ENCODE measurements at regions not wholly inside any gene's neighbourhood (a gene's known extent, or its start where the extent isn't known, plus 50 kb on each side); places are given as distances from the start of the nearest gene placed in this dataset.

DNA sequence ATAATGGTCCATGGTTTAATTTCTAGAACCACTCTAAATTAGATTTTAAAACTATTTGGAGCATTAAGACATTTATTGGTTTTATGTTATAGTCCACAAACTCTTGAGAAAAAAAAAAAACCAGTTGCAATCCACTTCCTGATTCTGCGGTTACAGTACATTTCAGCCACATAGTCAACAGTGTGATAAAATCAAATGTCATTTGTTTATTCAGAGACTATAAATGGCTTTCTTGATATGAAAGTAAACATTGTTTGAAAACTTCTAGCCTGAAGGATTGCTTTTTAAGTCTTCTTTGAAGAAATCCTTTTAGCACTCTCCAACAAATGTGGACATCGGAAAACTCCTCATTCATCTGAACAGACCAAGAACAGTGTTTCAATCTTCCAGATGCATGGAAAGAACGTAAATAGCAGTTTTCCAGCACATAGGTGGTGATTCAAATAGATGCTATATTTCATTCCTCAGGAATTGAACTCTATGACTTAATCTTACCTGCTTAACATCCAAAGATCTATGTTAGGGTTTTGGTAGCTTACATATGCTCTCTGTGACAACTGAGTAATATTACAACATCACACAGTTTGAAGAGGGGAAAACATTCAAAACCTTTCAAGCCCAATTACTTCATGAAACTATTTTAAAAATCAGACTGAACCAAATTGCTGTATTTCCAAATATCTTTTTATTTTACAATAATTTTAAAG lies 87.8 kb upstream of the UBE2E2 start:
- no peak overlapping the region for H2AFZ ChIP-seq (ENCODE audit: low read depth, low read length, poor library complexity, severe bottlenecking)
- no peaks in the 10 kb centered on the region for H4K20me1 ChIP-seq (ENCODE audit: insufficient read depth)
- RAD21 ChIA-PET (ENCODE audit: low non-redundant PET in 1 of 2, low total read pairs in 2 of 2, uncharacterized antibody in 2 of 2, unreplicated experiment in 2 of 2) = no interaction called here
- H3K4me3 ChIP-seq (replicated peaks in 1 of 2; ENCODE audit: low read depth in 1 of 2, low read length in 2 of 2) = no peak overlapping the region
- H3K9me2 ChIP-seq (ENCODE audit: insufficient read depth) = no peaks in the 10 kb centered on the region
- DNase-seq (ENCODE audit: low read depth, low spot score) (no peak), ATAC-seq (no peak)
- TF ChIP-seq, protein P1, sequence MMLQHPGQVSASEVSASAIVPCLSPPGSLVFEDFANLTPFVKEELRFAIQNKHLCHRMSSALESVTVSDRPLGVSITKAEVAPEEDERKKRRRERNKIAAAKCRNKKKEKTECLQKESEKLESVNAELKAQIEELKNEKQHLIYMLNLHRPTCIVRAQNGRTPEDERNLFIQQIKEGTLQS (IDR thresholded peaks at IDR 0.05) = no peak
- TF ChIP-seq EGR1 (IDR thresholded peaks at IDR 0.05; ENCODE audit: low read depth) (no peak), SIN3A (IDR thresholded peaks at IDR 0.05; ENCODE audit: low read depth) (no peak), POLR2AphosphoS5 (IDR thresholded peaks at IDR 0.05; ENCODE audit: low read depth, low read length) (no peak), YY1 (IDR thresholded peaks at IDR 0.05; ENCODE audit: extremely low read depth, insufficient replicate concordance, low read depth, low read length) (no peak), FOSL1 (IDR thresholded peaks at IDR 0.05; ENCODE audit: low read depth) (no peak), ELF1 (IDR thresholded peaks at IDR 0.05; ENCODE audit: borderline replicate concordance, low read depth) (no peak), ZFX (IDR thresholded peaks at IDR 0.05) (no peak), EZH2 (IDR thresholded peaks at IDR 0.05) (no peak), TCF7L2 (IDR thresholded peaks at IDR 0.05; ENCODE audit: borderline replicate concordance, extremely low read depth, insufficient read depth, insufficient read length) (no peak), JUND (IDR thresholded peaks at IDR 0.05) (no peak), SRF (IDR thresholded peaks at IDR 0.05; ENCODE audit: low read depth) (no peak), EZH2phosphoT487 (IDR thresholded peaks at IDR 0.05; ENCODE audit: borderline replicate concordance) (no peak), CBX3 (IDR thresholded peaks at IDR 0.05; ENCODE audit: low read depth) (no peak), CEBPB (IDR thresholded peaks at IDR 0.05; ENCODE audit: low read depth) (no peak), ZNF274 (IDR thresholded peaks at IDR 0.05; ENCODE audit: low read depth, low read length) (no peak)
- TF ChIP-seq, protein P2, sequence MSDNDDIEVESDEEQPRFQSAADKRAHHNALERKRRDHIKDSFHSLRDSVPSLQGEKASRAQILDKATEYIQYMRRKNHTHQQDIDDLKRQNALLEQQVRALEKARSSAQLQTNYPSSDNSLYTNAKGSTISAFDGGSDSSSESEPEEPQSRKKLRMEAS (IDR thresholded peaks at IDR 0.05) = no peak
- TF ChIP-seq, protein P3, sequence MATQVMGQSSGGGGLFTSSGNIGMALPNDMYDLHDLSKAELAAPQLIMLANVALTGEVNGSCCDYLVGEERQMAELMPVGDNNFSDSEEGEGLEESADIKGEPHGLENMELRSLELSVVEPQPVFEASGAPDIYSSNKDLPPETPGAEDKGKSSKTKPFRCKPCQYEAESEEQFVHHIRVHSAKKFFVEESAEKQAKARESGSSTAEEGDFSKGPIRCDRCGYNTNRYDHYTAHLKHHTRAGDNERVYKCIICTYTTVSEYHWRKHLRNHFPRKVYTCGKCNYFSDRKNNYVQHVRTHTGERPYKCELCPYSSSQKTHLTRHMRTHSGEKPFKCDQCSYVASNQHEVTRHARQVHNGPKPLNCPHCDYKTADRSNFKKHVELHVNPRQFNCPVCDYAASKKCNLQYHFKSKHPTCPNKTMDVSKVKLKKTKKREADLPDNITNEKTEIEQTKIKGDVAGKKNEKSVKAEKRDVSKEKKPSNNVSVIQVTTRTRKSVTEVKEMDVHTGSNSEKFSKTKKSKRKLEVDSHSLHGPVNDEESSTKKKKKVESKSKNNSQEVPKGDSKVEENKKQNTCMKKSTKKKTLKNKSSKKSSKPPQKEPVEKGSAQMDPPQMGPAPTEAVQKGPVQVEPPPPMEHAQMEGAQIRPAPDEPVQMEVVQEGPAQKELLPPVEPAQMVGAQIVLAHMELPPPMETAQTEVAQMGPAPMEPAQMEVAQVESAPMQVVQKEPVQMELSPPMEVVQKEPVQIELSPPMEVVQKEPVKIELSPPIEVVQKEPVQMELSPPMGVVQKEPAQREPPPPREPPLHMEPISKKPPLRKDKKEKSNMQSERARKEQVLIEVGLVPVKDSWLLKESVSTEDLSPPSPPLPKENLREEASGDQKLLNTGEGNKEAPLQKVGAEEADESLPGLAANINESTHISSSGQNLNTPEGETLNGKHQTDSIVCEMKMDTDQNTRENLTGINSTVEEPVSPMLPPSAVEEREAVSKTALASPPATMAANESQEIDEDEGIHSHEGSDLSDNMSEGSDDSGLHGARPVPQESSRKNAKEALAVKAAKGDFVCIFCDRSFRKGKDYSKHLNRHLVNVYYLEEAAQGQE (IDR thresholded peaks at IDR 0.05; ENCODE audit: low read depth) = no peak
- TF ChIP-seq, protein P4, sequence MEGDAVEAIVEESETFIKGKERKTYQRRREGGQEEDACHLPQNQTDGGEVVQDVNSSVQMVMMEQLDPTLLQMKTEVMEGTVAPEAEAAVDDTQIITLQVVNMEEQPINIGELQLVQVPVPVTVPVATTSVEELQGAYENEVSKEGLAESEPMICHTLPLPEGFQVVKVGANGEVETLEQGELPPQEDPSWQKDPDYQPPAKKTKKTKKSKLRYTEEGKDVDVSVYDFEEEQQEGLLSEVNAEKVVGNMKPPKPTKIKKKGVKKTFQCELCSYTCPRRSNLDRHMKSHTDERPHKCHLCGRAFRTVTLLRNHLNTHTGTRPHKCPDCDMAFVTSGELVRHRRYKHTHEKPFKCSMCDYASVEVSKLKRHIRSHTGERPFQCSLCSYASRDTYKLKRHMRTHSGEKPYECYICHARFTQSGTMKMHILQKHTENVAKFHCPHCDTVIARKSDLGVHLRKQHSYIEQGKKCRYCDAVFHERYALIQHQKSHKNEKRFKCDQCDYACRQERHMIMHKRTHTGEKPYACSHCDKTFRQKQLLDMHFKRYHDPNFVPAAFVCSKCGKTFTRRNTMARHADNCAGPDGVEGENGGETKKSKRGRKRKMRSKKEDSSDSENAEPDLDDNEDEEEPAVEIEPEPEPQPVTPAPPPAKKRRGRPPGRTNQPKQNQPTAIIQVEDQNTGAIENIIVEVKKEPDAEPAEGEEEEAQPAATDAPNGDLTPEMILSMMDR (IDR thresholded peaks at IDR 0.05 in 2 of 3, conservative IDR thresholded peaks at IDR 0.05 in 1 of 3; ENCODE audit: borderline replicate concordance in 1 of 3, insufficient read depth in 1 of 3, low read depth in 2 of 3, low read length in 2 of 3) = no peak
- no peaks in the 10 kb centered on the region for H3K4me1 ChIP-seq (ENCODE audit: control insufficient read depth in 1 of 2, insufficient read depth in 2 of 2, low read length in 2 of 2)
- BruUV-seq (replicated peaks) = no TSS peak
- no peak overlapping the region for H3K4me2 ChIP-seq (ENCODE audit: low read length)
- H3K9me3 ChIP-seq (ENCODE audit: control insufficient read depth in 1 of 2, insufficient read depth in 1 of 2, low read depth in 1 of 2, low read length in 2 of 2) = no peaks in the 10 kb centered on the region
- CTCF ChIA-PET = no interaction called here
- H3K79me2 ChIP-seq (ENCODE audit: insufficient read depth, low read length) = no peaks in the 10 kb centered on the region
- intact Hi-C loops (cut with micrococcal nuclease) = no loop called here
- no peaks in the 10 kb centered on the region for H3K36me3 ChIP-seq (ENCODE audit: control insufficient read depth in 1 of 2, insufficient read depth in 2 of 2, low read length in 2 of 2)
- H3K27ac ChIP-seq (ENCODE audit: low read depth, low read length) = no peak overlapping the region
- H3K27me3 ChIP-seq (ENCODE audit: insufficient read depth, low read length) = peaks cover 42% of the 10 kb centered on the region
- no peak overlapping the region for H3K9ac ChIP-seq (ENCODE audit: low read length)
- POLR2A ChIA-PET = no interaction called here
